ENCODE measurements at regions not wholly inside any gene's neighbourhood (a gene's known extent, or its start where the extent isn't known, plus 50 kb on each side); places are given as distances from the start of the nearest gene placed in this dataset.

DNA sequence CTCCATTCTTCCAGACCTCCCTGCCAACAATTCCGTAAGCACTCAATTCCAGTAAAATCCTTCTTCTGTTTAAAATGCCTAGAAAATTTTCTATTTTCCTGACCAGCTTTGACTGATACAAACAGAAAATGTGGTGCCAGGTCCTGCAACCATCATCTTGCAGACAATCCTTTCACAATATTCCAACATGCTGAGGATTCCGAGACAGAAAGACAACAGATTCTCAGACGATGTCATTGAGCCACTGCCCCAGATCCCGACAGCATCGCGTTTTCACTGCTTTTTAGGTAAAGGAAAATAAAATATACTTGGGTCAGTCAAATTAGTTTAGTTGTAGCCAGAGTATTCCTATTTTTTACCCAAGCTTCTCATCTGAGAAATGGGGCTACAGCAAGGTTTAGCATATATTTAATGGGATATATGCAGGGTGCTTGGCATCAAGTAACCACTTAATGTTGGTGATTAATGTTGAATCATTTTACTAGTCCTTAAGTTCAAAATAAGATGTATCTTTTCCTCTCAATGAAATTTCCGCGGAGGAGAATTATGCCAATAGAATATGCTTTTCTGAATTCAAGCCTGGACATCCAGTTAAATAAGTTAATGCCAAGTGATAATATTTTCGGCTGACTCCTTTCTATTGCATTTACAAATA is 866.6 kb downstream of the SLC4A3 start:
- TF ChIP-seq EZH2 (IDR thresholded peaks at IDR 0.05; ENCODE audit: insufficient read depth, poor library complexity, severe bottlenecking): no peak
- TF ChIP-seq EZH2phosphoT487 (IDR thresholded peaks at IDR 0.05; ENCODE audit: insufficient read depth, low read depth): no peak
- 45 to 51% methylated on average over 9 of the region's 9 CpGs for WGBS, 2 experiments (ENCODE audit: low coverage in 1 of 2, low lambda C conversion rate in 2 of 2, missing lambda C conversion rate in 2 of 2)
- H3K9ac ChIP-seq: no peak overlapping the region
- no peak for DNase-seq
- peaks cover 5% of the 10 kb centered on the region for H3F3A ChIP-seq (ENCODE audit: insufficient read depth)
- peaks cover 6% of the 10 kb centered on the region for H3K4me1 ChIP-seq (ENCODE audit: insufficient read depth)
- no peak overlapping the region for H3K4me3 ChIP-seq
- H3K79me2 ChIP-seq (ENCODE audit: insufficient read depth): no peaks in the 10 kb centered on the region
- H3K27me3 ChIP-seq (replicated peaks; ENCODE audit: insufficient read depth): no peaks in the 10 kb centered on the region
- H3K4me2 ChIP-seq (ENCODE audit: unreplicated experiment): no peak overlapping the region
- in situ Hi-C loops (cut with MboI): no loop called here
- H3K36me3 ChIP-seq (ENCODE audit: low read depth): no peaks in the 10 kb centered on the region
- H2AFZ ChIP-seq: peak overlapping the region; percentile 45
- H3K9me3 ChIP-seq (ENCODE audit: low read depth): no peaks in the 10 kb centered on the region
- no peaks in the 10 kb centered on the region for H3K9me2 ChIP-seq (ENCODE audit: insufficient read depth)
- no peak overlapping the region for H3K27ac ChIP-seq
- H4K20me1 ChIP-seq (ENCODE audit: insufficient read depth): no peaks in the 10 kb centered on the region

- Histone ChIP-seq H3K4me3 (no peak overlapping the region), H2AFZ (no peak overlapping the region), H3K4me1 (ENCODE audit: insufficient read depth) (peaks cover 14% of the 10 kb centered on the region), H3K9me3 (ENCODE audit: low read depth) (no peaks in the 10 kb centered on the region), H3K27me3 (replicated peaks; ENCODE audit: insufficient read depth) (no peaks in the 10 kb centered on the region), H3K36me3 (ENCODE audit: low read depth) (no peaks in the 10 kb centered on the region), H3K9me2 (ENCODE audit: insufficient read depth) (no peaks in the 10 kb centered on the region), H3K4me2 (ENCODE audit: unreplicated experiment) (no peak overlapping the region), H3K27ac (no peak overlapping the region), H4K20me1 (ENCODE audit: insufficient read depth) (no peaks in the 10 kb centered on the region), H3K9ac (no peak overlapping the region), H3K79me2 (ENCODE audit: insufficient read depth) (no peaks in the 10 kb centered on the region), H3F3A (ENCODE audit: insufficient read depth) (peaks cover 13% of the 10 kb centered on the region)
- WGBS, 2 experiments (ENCODE audit: low coverage in 1 of 2, low lambda C conversion rate in 2 of 2, missing lambda C conversion rate in 2 of 2): 64 to 74% methylated on average over 3 of the region's 3 CpGs
- no peak for TF ChIP-seq EZH2 (IDR thresholded peaks at IDR 0.05; ENCODE audit: insufficient read depth, poor library complexity, severe bottlenecking)
- TF ChIP-seq EZH2phosphoT487 (IDR thresholded peaks at IDR 0.05; ENCODE audit: insufficient read depth, low read depth): no peak
- no peak for DNase-seq
- in situ Hi-C loops (cut with MboI): no loop called here
Observed at GRCh38 chr2:220496513-220496912, 869.1 kb downstream of the SLC4A3 start.

- Histone ChIP-seq H3K9me2 (ENCODE audit: insufficient read depth) (no peaks in the 10 kb centered on the region), H3K9ac (no peak overlapping the region), H3K4me3 (no peak overlapping the region), H4K20me1 (ENCODE audit: insufficient read depth) (no peaks in the 10 kb centered on the region), H3F3A (ENCODE audit: insufficient read depth) (peaks cover 13% of the 10 kb centered on the region), H3K9me3 (ENCODE audit: low read depth) (no peaks in the 10 kb centered on the region), H3K27ac (peak overlapping the region; percentile 20), H2AFZ (peak overlapping the region; percentile 49), H3K79me2 (ENCODE audit: insufficient read depth) (no peaks in the 10 kb centered on the region), H3K36me3 (ENCODE audit: low read depth) (no peaks in the 10 kb centered on the region), H3K27me3 (replicated peaks; ENCODE audit: insufficient read depth) (no peaks in the 10 kb centered on the region), H3K4me2 (ENCODE audit: unreplicated experiment) (peak overlapping the region; percentile 11), H3K4me1 (ENCODE audit: insufficient read depth) (peaks cover 14% of the 10 kb centered on the region)
- TF ChIP-seq EZH2phosphoT487 (IDR thresholded peaks at IDR 0.05; ENCODE audit: insufficient read depth, low read depth) (no peak), EZH2 (IDR thresholded peaks at IDR 0.05; ENCODE audit: insufficient read depth, poor library complexity, severe bottlenecking) (no peak)
- peak; percentile 81 for DNase-seq
- 32 to 41% methylated on average over 2 of the region's 2 CpGs for WGBS, 2 experiments (ENCODE audit: low coverage in 1 of 2, low lambda C conversion rate in 2 of 2, missing lambda C conversion rate in 2 of 2)
- in situ Hi-C loops (cut with MboI): no loop called here
Observed at GRCh38 chr2:220499225-220499624, 871.8 kb downstream of the SLC4A3 start.

DNA sequence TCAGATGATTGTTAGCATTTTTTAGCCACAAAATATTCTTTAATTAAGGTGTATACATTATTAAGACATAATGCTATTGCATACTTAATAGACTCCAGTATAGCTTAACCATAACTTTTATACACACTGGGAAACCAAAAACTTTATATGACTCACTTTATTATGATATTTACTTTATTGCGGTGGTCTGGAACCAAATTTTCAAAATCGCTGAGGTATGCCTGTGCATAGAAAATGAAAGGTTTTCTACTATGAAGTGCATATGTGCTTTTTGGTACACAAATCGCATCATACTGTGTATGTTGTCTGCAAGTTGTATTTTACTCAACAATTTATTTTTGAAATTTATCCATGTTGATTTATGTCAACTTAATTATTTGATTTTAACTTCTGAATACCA is 875.1 kb downstream of the SLC4A3 start:
- H3F3A ChIP-seq (ENCODE audit: insufficient read depth): peaks cover 17% of the 10 kb centered on the region
- H3K27ac ChIP-seq: no peak overlapping the region
- 91 to 93% methylated on average over 3 of the region's 3 CpGs for WGBS, 2 experiments (ENCODE audit: low coverage in 1 of 2, low lambda C conversion rate in 2 of 2, missing lambda C conversion rate in 2 of 2)
- no peak overlapping the region for H3K9ac ChIP-seq
- no peaks in the 10 kb centered on the region for H3K79me2 ChIP-seq (ENCODE audit: insufficient read depth)
- H3K4me1 ChIP-seq (ENCODE audit: insufficient read depth): peaks cover 31% of the 10 kb centered on the region
- H3K4me2 ChIP-seq (ENCODE audit: unreplicated experiment): no peak overlapping the region
- no peak for TF ChIP-seq EZH2 (IDR thresholded peaks at IDR 0.05; ENCODE audit: insufficient read depth, poor library complexity, severe bottlenecking)
- no peak for TF ChIP-seq EZH2phosphoT487 (IDR thresholded peaks at IDR 0.05; ENCODE audit: insufficient read depth, low read depth)
- no peaks in the 10 kb centered on the region for H3K9me3 ChIP-seq (ENCODE audit: low read depth)
- in situ Hi-C loops (cut with MboI): no loop called here
- no peaks in the 10 kb centered on the region for H4K20me1 ChIP-seq (ENCODE audit: insufficient read depth)
- no peaks in the 10 kb centered on the region for H3K27me3 ChIP-seq (replicated peaks; ENCODE audit: insufficient read depth)
- H3K4me3 ChIP-seq: no peak overlapping the region
- no peak for DNase-seq
- no peaks in the 10 kb centered on the region for H3K36me3 ChIP-seq (ENCODE audit: low read depth)
- no peaks in the 10 kb centered on the region for H3K9me2 ChIP-seq (ENCODE audit: insufficient read depth)
- H2AFZ ChIP-seq: no peak overlapping the region
